Liver (tissue), 7 donors: ENCODE measurements at regions not wholly inside any gene's neighbourhood (a gene's known extent, or its start where the extent isn't known, plus 50 kb on each side); places are given as distances from the start of the nearest gene placed in this dataset.

Experiments
- DNase-seq: peaks from one replicate; pipeline ENCODE4 v3.0.0-alpha.2; 2017; ENCODE audit warnings: low spot score
- H3K27ac ChIP-seq, 2 donors: one replicate each; pipeline ENCODE4 v1.7.0; 2013; ENCODE audit warnings: inconsistent platforms in 2 of 2, low read length in 2 of 2, control low read depth in 1 of 2, low read depth in 1 of 2, mild to moderate bottlenecking in 1 of 2
- H3K27me3 ChIP-seq, 4 donors: one replicate each; pipeline versions ENCODE4 v1.6.1 to v1.7.0; 2013; ENCODE audit warnings: low read length in 3 of 4, inconsistent platforms in 1 of 4, mild to moderate bottlenecking in 1 of 4, moderate library complexity in 1 of 4; ENCODE audit not compliant: control insufficient read depth in 4 of 4, insufficient read depth in 4 of 4
- H3K36me3 ChIP-seq, 4 donors: one replicate each; pipeline versions ENCODE4 v1.6.1 to v1.7.0; 2013; ENCODE audit warnings: low read length in 3 of 4, mild to moderate bottlenecking in 3 of 4, low read depth in 1 of 4, moderate library complexity in 1 of 4; ENCODE audit not compliant: control insufficient read depth in 4 of 4, insufficient read depth in 3 of 4
- H3K4me1 ChIP-seq, 4 donors: one replicate each; pipeline versions ENCODE4 v1.6.1 to v1.7.0; 2013; ENCODE audit warnings: low read length in 3 of 4, mild to moderate bottlenecking in 3 of 4, moderate library complexity in 1 of 4; ENCODE audit not compliant: control insufficient read depth in 4 of 4, insufficient read depth in 4 of 4
- H3K4me3 ChIP-seq, 3 donors: one replicate each; pipeline versions ENCODE4 v1.6.1 to v1.7.0; 2013; ENCODE audit warnings: low read length in 3 of 3, control low read depth in 1 of 3, low read depth in 1 of 3, mild to moderate bottlenecking in 1 of 3
- H3K9ac ChIP-seq, 2 donors: one replicate each; pipeline ENCODE4 v1.7.0; 2013; ENCODE audit warnings: low read length in 2 of 2, mild to moderate bottlenecking in 2 of 2, moderate library complexity in 2 of 2, control low read depth in 1 of 2, low read depth in 1 of 2
- H3K9me3 ChIP-seq, 4 donors: one replicate each; pipeline versions ENCODE4 v1.6.1 to v1.7.0; 2013; ENCODE audit warnings: low read length in 3 of 4; ENCODE audit not compliant: control insufficient read depth in 4 of 4
- EGR1 ChIP-seq, 2 donors: IDR thresholded peaks; 2 replicates each; pipeline ENCODE4 v1.6.1; 2016 to 2018; ENCODE audit warnings: antibody characterized with exemption in 2 of 2, low read depth in 2 of 2
- FOXA1 ChIP-seq: IDR thresholded peaks from 2 replicates; pipeline ENCODE4 v1.6.1; 2016; ENCODE audit warnings: antibody characterized with exemption
- FOXA2 ChIP-seq: IDR thresholded peaks from 2 replicates; pipeline ENCODE4 v1.6.1; 2016; ENCODE audit warnings: antibody characterized with exemption
- HNF4A ChIP-seq, 2 donors: conservative IDR thresholded peaks; 2 replicates each; pipeline ENCODE4 v1.6.1; 2016; ENCODE audit warnings: antibody characterized with exemption in 2 of 2, mild to moderate bottlenecking in 2 of 2
- HNF4G ChIP-seq: IDR thresholded peaks from 2 replicates; pipeline ENCODE4 v1.6.1; 2016; ENCODE audit warnings: antibody characterized with exemption
- JUND ChIP-seq, 2 donors: IDR thresholded peaks; 2 replicates each; pipeline ENCODE4 v1.6.1; 2016; ENCODE audit warnings: antibody characterized with exemption in 2 of 2
- NR2F2 ChIP-seq: IDR thresholded peaks from 2 replicates; pipeline ENCODE4 v1.6.1; 2016; ENCODE audit warnings: antibody characterized with exemption
- RXRA ChIP-seq, 2 donors: IDR thresholded peaks; 2 replicates each; pipeline ENCODE4 v1.6.1; 2017 to 2018; ENCODE audit warnings: antibody characterized with exemption in 2 of 2, mild to moderate bottlenecking in 1 of 2
- YY1 ChIP-seq: IDR thresholded peaks from 2 replicates; pipeline ENCODE4 v1.6.1; 2016; ENCODE audit warnings: antibody characterized with exemption, mild to moderate bottlenecking
- WGBS: extraction: QIAGEN DNeasy Blood & Tissue Kit; methylation state at CpG from one replicate; pipeline ENCODE4 v1.1.7; 2013; 5-methylcytosine and 5-hydroxymethylcytosine counted together
- TF ChIP-seq, protein P1 (sequence below): IDR thresholded peaks from 2 replicates; pipeline ENCODE4 v1.6.1; 2016; ENCODE audit warnings: antibody characterized with exemption
- TF ChIP-seq, protein P2 (sequence below): IDR thresholded peaks from 2 replicates; pipeline ENCODE4 v1.6.1; 2016; ENCODE audit warnings: antibody characterized with exemption
- TF ChIP-seq, protein P3 (sequence below): IDR thresholded peaks from 2 replicates; pipeline ENCODE4 v1.6.1; 2016; ENCODE audit warnings: antibody characterized with exemption
- TF ChIP-seq, protein P4 (sequence below): IDR thresholded peaks from 2 replicates; pipeline ENCODE4 v1.6.1; 2016; ENCODE audit warnings: antibody characterized with exemption, mild to moderate bottlenecking
- donor health status: healthy.
- donor health status: healthy.
- donor health status: healthy.
- donor health status: healthy.

DNA sequence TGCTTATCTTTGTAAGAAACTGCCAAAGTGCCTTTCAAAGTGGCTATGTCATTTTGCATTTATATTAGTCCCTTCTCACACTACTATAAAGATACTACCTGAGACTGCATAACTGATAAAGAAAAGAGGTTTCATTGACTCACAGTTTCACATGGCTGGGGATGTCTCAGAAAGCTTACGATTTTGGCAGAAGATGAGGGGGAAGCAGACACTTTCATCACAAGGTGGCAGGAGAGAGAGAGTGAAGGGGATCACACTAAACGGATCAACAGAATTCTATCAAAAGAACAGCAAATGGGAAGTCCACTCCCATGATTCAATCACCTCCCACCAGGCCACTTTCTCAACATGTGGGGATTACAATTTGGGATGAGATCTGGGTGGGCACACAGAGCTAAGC lies 1352.0 kb upstream of the B3GALT2 start:
- Histone ChIP-seq H3K9me3 (peaks cover 0 to 2% (median 0%) of the 10 kb centered on the region in 4 donors), H3K4me3 (no peak overlapping the region), H3K36me3 (no peaks in the 10 kb centered on the region), H3K27ac (no peak overlapping the region), H3K27me3 (no peaks in the 10 kb centered on the region), H3K4me1 (no peaks in the 10 kb centered on the region), H3K9ac (no peak overlapping the region)
- DNase-seq = no peak
- WGBS = 37% methylated on average over 2 of the region's 2 CpGs
- TF ChIP-seq EGR1 (IDR thresholded peaks at IDR 0.05; ENCODE audit: low read depth in 2 of 2) = no peak
- no peak for TF ChIP-seq HNF4A (conservative IDR thresholded peaks at IDR 0.05)
- no peak for TF ChIP-seq JUND (IDR thresholded peaks at IDR 0.05)
- no peak for TF ChIP-seq YY1
- TF ChIP-seq FOXA2 = no peak
- TF ChIP-seq FOXA1 = no peak
- TF ChIP-seq, protein P1, sequence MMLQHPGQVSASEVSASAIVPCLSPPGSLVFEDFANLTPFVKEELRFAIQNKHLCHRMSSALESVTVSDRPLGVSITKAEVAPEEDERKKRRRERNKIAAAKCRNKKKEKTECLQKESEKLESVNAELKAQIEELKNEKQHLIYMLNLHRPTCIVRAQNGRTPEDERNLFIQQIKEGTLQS = no peak
- TF ChIP-seq, protein P2, sequence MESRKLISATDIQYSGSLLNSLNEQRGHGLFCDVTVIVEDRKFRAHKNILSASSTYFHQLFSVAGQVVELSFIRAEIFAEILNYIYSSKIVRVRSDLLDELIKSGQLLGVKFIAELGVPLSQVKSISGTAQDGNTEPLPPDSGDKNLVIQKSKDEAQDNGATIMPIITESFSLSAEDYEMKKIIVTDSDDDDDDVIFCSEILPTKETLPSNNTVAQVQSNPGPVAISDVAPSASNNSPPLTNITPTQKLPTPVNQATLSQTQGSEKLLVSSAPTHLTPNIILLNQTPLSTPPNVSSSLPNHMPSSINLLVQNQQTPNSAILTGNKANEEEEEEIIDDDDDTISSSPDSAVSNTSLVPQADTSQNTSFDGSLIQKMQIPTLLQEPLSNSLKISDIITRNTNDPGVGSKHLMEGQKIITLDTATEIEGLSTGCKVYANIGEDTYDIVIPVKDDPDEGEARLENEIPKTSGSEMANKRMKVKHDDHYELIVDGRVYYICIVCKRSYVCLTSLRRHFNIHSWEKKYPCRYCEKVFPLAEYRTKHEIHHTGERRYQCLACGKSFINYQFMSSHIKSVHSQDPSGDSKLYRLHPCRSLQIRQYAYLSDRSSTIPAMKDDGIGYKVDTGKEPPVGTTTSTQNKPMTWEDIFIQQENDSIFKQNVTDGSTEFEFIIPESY = no peak
- no peak for TF ChIP-seq HNF4G
- TF ChIP-seq, protein P3, sequence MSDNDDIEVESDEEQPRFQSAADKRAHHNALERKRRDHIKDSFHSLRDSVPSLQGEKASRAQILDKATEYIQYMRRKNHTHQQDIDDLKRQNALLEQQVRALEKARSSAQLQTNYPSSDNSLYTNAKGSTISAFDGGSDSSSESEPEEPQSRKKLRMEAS = no peak
- TF ChIP-seq, protein P4, sequence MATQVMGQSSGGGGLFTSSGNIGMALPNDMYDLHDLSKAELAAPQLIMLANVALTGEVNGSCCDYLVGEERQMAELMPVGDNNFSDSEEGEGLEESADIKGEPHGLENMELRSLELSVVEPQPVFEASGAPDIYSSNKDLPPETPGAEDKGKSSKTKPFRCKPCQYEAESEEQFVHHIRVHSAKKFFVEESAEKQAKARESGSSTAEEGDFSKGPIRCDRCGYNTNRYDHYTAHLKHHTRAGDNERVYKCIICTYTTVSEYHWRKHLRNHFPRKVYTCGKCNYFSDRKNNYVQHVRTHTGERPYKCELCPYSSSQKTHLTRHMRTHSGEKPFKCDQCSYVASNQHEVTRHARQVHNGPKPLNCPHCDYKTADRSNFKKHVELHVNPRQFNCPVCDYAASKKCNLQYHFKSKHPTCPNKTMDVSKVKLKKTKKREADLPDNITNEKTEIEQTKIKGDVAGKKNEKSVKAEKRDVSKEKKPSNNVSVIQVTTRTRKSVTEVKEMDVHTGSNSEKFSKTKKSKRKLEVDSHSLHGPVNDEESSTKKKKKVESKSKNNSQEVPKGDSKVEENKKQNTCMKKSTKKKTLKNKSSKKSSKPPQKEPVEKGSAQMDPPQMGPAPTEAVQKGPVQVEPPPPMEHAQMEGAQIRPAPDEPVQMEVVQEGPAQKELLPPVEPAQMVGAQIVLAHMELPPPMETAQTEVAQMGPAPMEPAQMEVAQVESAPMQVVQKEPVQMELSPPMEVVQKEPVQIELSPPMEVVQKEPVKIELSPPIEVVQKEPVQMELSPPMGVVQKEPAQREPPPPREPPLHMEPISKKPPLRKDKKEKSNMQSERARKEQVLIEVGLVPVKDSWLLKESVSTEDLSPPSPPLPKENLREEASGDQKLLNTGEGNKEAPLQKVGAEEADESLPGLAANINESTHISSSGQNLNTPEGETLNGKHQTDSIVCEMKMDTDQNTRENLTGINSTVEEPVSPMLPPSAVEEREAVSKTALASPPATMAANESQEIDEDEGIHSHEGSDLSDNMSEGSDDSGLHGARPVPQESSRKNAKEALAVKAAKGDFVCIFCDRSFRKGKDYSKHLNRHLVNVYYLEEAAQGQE = no peak
- no peak for TF ChIP-seq NR2F2

DNA sequence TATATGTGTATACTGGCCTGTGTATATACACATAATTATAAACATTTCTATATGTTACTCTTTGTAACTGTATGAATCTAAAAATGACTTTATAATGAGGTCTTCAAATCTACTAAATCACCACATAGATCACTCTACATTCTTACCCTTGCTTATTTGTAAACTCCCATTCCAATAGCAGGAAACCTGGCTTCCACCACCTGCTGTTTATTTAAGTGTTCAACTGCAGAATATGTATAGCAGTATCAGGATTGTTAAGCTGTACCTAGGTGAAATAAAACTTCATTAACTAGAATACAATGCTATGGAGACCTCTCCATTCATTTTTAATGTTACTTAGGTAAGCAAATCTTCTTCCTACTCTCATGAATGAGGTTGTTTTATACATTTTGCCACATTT lies 1351.1 kb upstream of the B3GALT2 start:
- H3K4me3 ChIP-seq = no peak overlapping the region
- H3K27ac ChIP-seq = no peak overlapping the region
- DNase-seq = no peak
- H3K4me1 ChIP-seq = no peaks in the 10 kb centered on the region
- TF ChIP-seq, protein P3 = no peak
- no peak for TF ChIP-seq RXRA (IDR thresholded peaks at IDR 0.05)
- no peak for TF ChIP-seq EGR1 (IDR thresholded peaks at IDR 0.05; ENCODE audit: low read depth in 2 of 2)
- no peak for TF ChIP-seq FOXA2
- TF ChIP-seq YY1 = no peak
- TF ChIP-seq, protein P4 = no peak
- H3K27me3 ChIP-seq = no peaks in the 10 kb centered on the region
- H3K9me3 ChIP-seq = peaks cover 0 to 2% (median 0%) of the 10 kb centered on the region in 4 donors
- H3K9ac ChIP-seq = no peak overlapping the region
- no peaks in the 10 kb centered on the region for H3K36me3 ChIP-seq
